ENCODE measurements at regions not wholly inside any gene's neighbourhood (a gene's known extent, or its start where the extent isn't known, plus 50 kb on each side); places are given as distances from the start of the nearest gene placed in this dataset.
"Not testable (repeated sequence)": the region's sequence is repeated elsewhere in the genome, so short reads cannot be mapped to it uniquely, and the experiment has no call there.

- peaks cover 9% of the 10 kb centered on the region for H3K27me3 Mint-ChIP-seq (ENCODE audit: low read depth)
- no peaks in the 10 kb centered on the region for H3K9me3 Mint-ChIP-seq
- no peak for ATAC-seq
- H3K36me3 Mint-ChIP-seq (ENCODE audit: insufficient read depth) = no peaks in the 10 kb centered on the region
- H3K4me1 Mint-ChIP-seq (ENCODE audit: low read depth) = no peaks in the 10 kb centered on the region
- no peak for DNase-seq
- H3K4me3 Mint-ChIP-seq = no peak overlapping the region
Observed at GRCh38 chr2:105518897-105519296, 120.0 kb upstream of the FHL2 start.

- ATAC-seq = no peak
- Mint-ChIP-seq H3K4me1 (ENCODE audit: low read depth) (no peaks in the 10 kb centered on the region), H3K36me3 (ENCODE audit: insufficient read depth) (no peaks in the 10 kb centered on the region), H3K9me3 (no peaks in the 10 kb centered on the region), H3K4me3 (no peak overlapping the region), H3K27me3 (ENCODE audit: low read depth) (peaks cover 11% of the 10 kb centered on the region)
- no peak for DNase-seq
Observed at GRCh38 chr2:105517814-105518705, 119.2 kb upstream of the FHL2 start.

GRCh38 chr2:105515581-105516415 is 116.9 kb upstream of the FHL2 start:
- Mint-ChIP-seq H3K4me3 (no peak overlapping the region), H3K36me3 (ENCODE audit: insufficient read depth) (no peaks in the 10 kb centered on the region), H3K4me1 (ENCODE audit: low read depth) (no peaks in the 10 kb centered on the region), H3K9me3 (no peaks in the 10 kb centered on the region), H3K27me3 (ENCODE audit: low read depth) (peaks cover 11% of the 10 kb centered on the region)
- ATAC-seq (no peak), DNase-seq (no peak)

- no peaks in the 10 kb centered on the region for H3K4me1 Mint-ChIP-seq (ENCODE audit: low read depth)
Observed at GRCh38 chr2:105514576-105514975, 115.7 kb upstream of the FHL2 start.

GRCh38 chr2:105510761-105511528 is 112.1 kb upstream of the FHL2 start:
- no peaks in the 10 kb centered on the region for H3K36me3 Mint-ChIP-seq (ENCODE audit: insufficient read depth)
- H3K4me1 Mint-ChIP-seq (ENCODE audit: low read depth) = no peaks in the 10 kb centered on the region
- DNase-seq (no peak), ATAC-seq (no peak)
- peaks cover 15% of the 10 kb centered on the region for H3K27me3 Mint-ChIP-seq (ENCODE audit: low read depth)
- H3K4me3 Mint-ChIP-seq = no peak overlapping the region
- no peaks in the 10 kb centered on the region for H3K9me3 Mint-ChIP-seq

More at GRCh38 chr2:105514576-105514975, 115.7 kb upstream of the FHL2 start:
- H3K4me3 Mint-ChIP-seq = no peak overlapping the region
- H3K27me3 Mint-ChIP-seq (ENCODE audit: low read depth) = peaks cover 15% of the 10 kb centered on the region
- no peaks in the 10 kb centered on the region for H3K9me3 Mint-ChIP-seq
- no peak for DNase-seq
- no peaks in the 10 kb centered on the region for H3K36me3 Mint-ChIP-seq (ENCODE audit: insufficient read depth)
- no peak for ATAC-seq

- Mint-ChIP-seq H3K4me1 (ENCODE audit: low read depth) (no peaks in the 10 kb centered on the region), H3K36me3 (ENCODE audit: insufficient read depth) (no peaks in the 10 kb centered on the region), H3K4me3 (no peak overlapping the region), H3K9me3 (no peaks in the 10 kb centered on the region), H3K27me3 (ENCODE audit: low read depth) (peaks cover 14% of the 10 kb centered on the region)
- ATAC-seq = no peak
- no peak for DNase-seq
Observed at GRCh38 chr2:105509269-105510086, 110.6 kb upstream of the FHL2 start.

GRCh38 chr2:105506860-105507259 is 108.0 kb upstream of the FHL2 start:
- DNase-seq; H3K4me1 Mint-ChIP-seq (ENCODE audit: low read depth); H3K9me3 Mint-ChIP-seq; H3K4me3 Mint-ChIP-seq; ATAC-seq; H3K36me3 Mint-ChIP-seq (ENCODE audit: insufficient read depth); H3K27me3 Mint-ChIP-seq (ENCODE audit: low read depth): not testable (repeated sequence)

- Mint-ChIP-seq H3K4me3 (no peak overlapping the region), H3K9me3 (peaks cover 5% of the 10 kb centered on the region), H3K27me3 (ENCODE audit: low read depth) (peaks cover 5% of the 10 kb centered on the region), H3K36me3 (ENCODE audit: insufficient read depth) (no peaks in the 10 kb centered on the region), H3K4me1 (ENCODE audit: low read depth) (no peaks in the 10 kb centered on the region)
- ATAC-seq = no peak
- no peak for DNase-seq
Observed at GRCh38 chr2:105504459-105504858, 105.6 kb upstream of the FHL2 start.

- ATAC-seq = peak in 1 of 2 donors; percentile 27
- Mint-ChIP-seq H3K36me3 (ENCODE audit: insufficient read depth) (no peaks in the 10 kb centered on the region), H3K27me3 (ENCODE audit: low read depth) (peaks cover 7% of the 10 kb centered on the region), H3K9me3 (peaks cover 5% of the 10 kb centered on the region), H3K4me3 (no peak overlapping the region), H3K4me1 (ENCODE audit: low read depth) (no peaks in the 10 kb centered on the region)
- DNase-seq = no peak
Observed at GRCh38 chr2:105502625-105503334, 103.9 kb upstream of the FHL2 start.

- no peak for ATAC-seq
- DNase-seq = no peak
- peaks cover 19% of the 10 kb centered on the region for H3K27me3 Mint-ChIP-seq (ENCODE audit: low read depth)
- H3K4me1 Mint-ChIP-seq (ENCODE audit: low read depth) = no peaks in the 10 kb centered on the region
- H3K9me3 Mint-ChIP-seq = peaks cover 11% of the 10 kb centered on the region
- H3K4me3 Mint-ChIP-seq = no peak overlapping the region
- H3K36me3 Mint-ChIP-seq (ENCODE audit: insufficient read depth) = no peaks in the 10 kb centered on the region
Observed at GRCh38 chr2:105498281-105498846, 99.5 kb upstream of the FHL2 start.

- Mint-ChIP-seq H3K36me3 (ENCODE audit: insufficient read depth) (no peaks in the 10 kb centered on the region), H3K4me3 (no peak overlapping the region), H3K4me1 (ENCODE audit: low read depth) (no peaks in the 10 kb centered on the region), H3K9me3 (peaks cover 22% of the 10 kb centered on the region), H3K27me3 (ENCODE audit: low read depth) (peaks cover 22% of the 10 kb centered on the region)
- no peak for ATAC-seq
- DNase-seq = no peak
Observed at GRCh38 chr2:105497094-105497493, 98.2 kb upstream of the FHL2 start.

GRCh38 chr2:105496271-105496670 is 97.4 kb upstream of the FHL2 start:
- Mint-ChIP-seq H3K36me3 (ENCODE audit: insufficient read depth) (no peaks in the 10 kb centered on the region), H3K4me3 (no peak overlapping the region), H3K9me3 (peaks cover 21% of the 10 kb centered on the region), H3K27me3 (ENCODE audit: low read depth) (peaks cover 22% of the 10 kb centered on the region), H3K4me1 (ENCODE audit: low read depth) (no peaks in the 10 kb centered on the region)
- DNase-seq (no peak), ATAC-seq (no peak)

All from activated T-cell treated with anti-CD3 and anti-CD28 coated beads, Interleukin-2, amount 50 U/mL, for 4 hours (primary cell).